ENCODE measurements at regions not wholly inside any gene's neighbourhood (a gene's known extent, or its start where the extent isn't known, plus 50 kb on each side); places are given as distances from the start of the nearest gene placed in this dataset.

- TF ChIP-seq ZNF142 (CRISPR knock-in tag; IDR thresholded peaks at IDR 0.05) (no peak), FIP1L1 (IDR thresholded peaks at IDR 0.05; ENCODE audit: borderline replicate concordance, insufficient read depth, low read depth, low read length) (no peak), MYNN (CRISPR knock-in tag; IDR thresholded peaks at IDR 0.05; ENCODE audit: low read depth) (no peak), NR2F6 (IDR thresholded peaks at IDR 0.05) (peak; percentile 28; the same call in 1 of the 2 replicates), NR2F6 (CRISPR knock-in tag; IDR thresholded peaks at IDR 0.05) (no peak; the same call in 1 of the 2 replicates), ZNF883 (CRISPR knock-in tag; IDR thresholded peaks at IDR 0.05; ENCODE audit: not compliant biosample characterization) (no peak), GABPB1 (CRISPR knock-in tag; IDR thresholded peaks at IDR 0.05) (peak; percentile 28; the same call in 1 of the 2 replicates), ZNF234 (CRISPR knock-in tag; conservative IDR thresholded peaks at IDR 0.05) (no peak), ZNF143 (CRISPR knock-in tag; IDR thresholded peaks at IDR 0.05) (no peak), ZNF343 (CRISPR knock-in tag; IDR thresholded peaks at IDR 0.05) (no peak), AHR (CRISPR knock-in tag; IDR thresholded peaks at IDR 0.05) (no peak), SIX4 (CRISPR knock-in tag; IDR thresholded peaks at IDR 0.05) (no peak), RXRB (CRISPR knock-in tag; IDR thresholded peaks at IDR 0.05; ENCODE audit: borderline replicate concordance) (peak; percentile 71), ZNF761 (CRISPR knock-in tag; conservative IDR thresholded peaks at IDR 0.05) (peak; percentile 65; the same call in 1 of the 2 replicates), ZNF207 (IDR thresholded peaks at IDR 0.05; ENCODE audit: borderline replicate concordance) (no peak), GZF1 (CRISPR knock-in tag; IDR thresholded peaks at IDR 0.05) (no peak), ZNF12 (CRISPR knock-in tag; IDR thresholded peaks at IDR 0.05) (no peak; the same call in 1 of the 2 replicates), ZFYVE20 (CRISPR knock-in tag; IDR thresholded peaks at IDR 0.05; ENCODE audit: borderline replicate concordance, low read depth) (no peak), SMC3 (IDR thresholded peaks at IDR 0.05; ENCODE audit: low read length) (no peak), ZEB1 (IDR thresholded peaks at IDR 0.05; ENCODE audit: insufficient replicate concordance, low read depth) (peak; percentile 18), HNF4A (CRISPR knock-in tag; IDR thresholded peaks at IDR 0.05) (peak; percentile 80)
- TF ChIP-seq, protein P1, sequence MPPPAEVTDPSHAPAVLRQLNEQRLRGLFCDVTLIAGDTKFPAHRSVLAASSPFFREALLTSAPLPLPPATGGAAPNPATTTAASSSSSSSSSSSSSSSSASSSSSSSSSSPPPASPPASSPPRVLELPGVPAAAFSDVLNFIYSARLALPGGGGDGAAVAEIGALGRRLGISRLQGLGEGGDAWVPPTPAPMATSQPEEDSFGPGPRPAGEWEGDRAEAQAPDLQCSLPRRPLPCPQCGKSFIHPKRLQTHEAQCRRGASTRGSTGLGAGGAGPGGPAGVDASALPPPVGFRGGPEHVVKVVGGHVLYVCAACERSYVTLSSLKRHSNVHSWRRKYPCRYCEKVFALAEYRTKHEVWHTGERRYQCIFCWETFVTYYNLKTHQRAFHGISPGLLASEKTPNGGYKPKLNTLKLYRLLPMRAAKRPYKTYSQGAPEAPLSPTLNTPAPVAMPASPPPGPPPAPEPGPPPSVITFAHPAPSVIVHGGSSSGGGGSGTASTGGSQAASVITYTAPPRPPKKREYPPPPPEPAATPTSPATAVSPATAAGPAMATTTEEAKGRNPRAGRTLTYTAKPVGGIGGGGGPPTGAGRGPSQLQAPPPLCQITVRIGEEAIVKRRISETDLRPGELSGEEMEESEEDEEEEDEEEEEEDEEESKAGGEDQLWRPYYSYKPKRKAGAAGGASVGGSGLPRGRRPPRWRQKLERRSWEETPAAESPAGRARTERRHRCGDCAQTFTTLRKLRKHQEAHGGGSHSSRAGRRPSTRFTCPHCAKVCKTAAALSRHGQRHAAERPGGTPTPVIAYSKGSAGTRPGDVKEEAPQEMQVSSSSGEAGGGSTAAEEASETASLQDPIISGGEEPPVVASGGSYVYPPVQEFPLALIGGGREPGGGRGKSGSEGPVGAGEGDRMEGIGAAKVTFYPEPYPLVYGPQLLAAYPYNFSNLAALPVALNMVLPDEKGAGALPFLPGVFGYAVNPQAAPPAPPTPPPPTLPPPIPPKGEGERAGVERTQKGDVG (CRISPR knock-in tag; IDR thresholded peaks at IDR 0.05; ENCODE audit: borderline replicate concordance), result no peak
Observed at GRCh38 chr1:105632342-105633196, 1423.9 kb upstream of the PRMT6 start (continued).
